Gastrocnemius medialis (tissue), 4 donors: ENCODE measurements at regions not wholly inside any gene's neighbourhood (a gene's known extent, or its start where the extent isn't known, plus 50 kb on each side); places are given as distances from the start of the nearest gene placed in this dataset.

ENCODE experiments used
- ATAC-seq, 2 donors: fragments of 150-250 bp; one replicate each; pipeline ENCODE4 v1.9.1; 2016
- DNase-seq, 2 donors: peaks; one replicate each; pipeline ENCODE4 v3.0.0-alpha.2; 2019
- H3K27ac ChIP-seq, 4 donors: fragments of 200-600 bp; sonication (generic); 1 replicate in 1 of 4; 2 replicates in 3 of 4; pipeline ENCODE4 v1.5.1; 2016 to 2018; ENCODE audit warnings: mild to moderate bottlenecking in 2 of 4, moderate library complexity in 1 of 4
- H3K27me3 ChIP-seq, 3 donors: fragments of 200-600 bp; sonication (generic) in 2 of 3; 1 replicate in 1 of 3; 2 replicates in 2 of 3; pipeline versions ENCODE4 v1.5.1 to v1.6.0; 2016 to 2019; ENCODE audit warnings: mild to moderate bottlenecking in 1 of 3, moderate library complexity in 1 of 3
- H3K36me3 ChIP-seq, 2 donors: fragments of 200-600 bp; sonication (generic) in 1 of 2; one replicate each; pipeline ENCODE4 v1.5.1; 2017 to 2018
- H3K4me1 ChIP-seq, 2 donors: fragments of 200-600 bp; sonication (generic) in 1 of 2; one replicate each; pipeline ENCODE4 v1.5.1; 2016 to 2017; ENCODE audit warnings: mild to moderate bottlenecking in 2 of 2
- H3K4me3 ChIP-seq, 4 donors: fragments of 200-600 bp; sonication (generic) in 3 of 4; 1 replicate in 1 of 4; 2 replicates in 3 of 4; pipeline ENCODE4 v1.5.1; 2016 to 2019; ENCODE audit warnings: mild to moderate bottlenecking in 2 of 4
- H3K9me3 ChIP-seq, 3 donors: fragments of 200-600 bp; sonication (generic) in 2 of 3; 1 replicate in 1 of 3; 2 replicates in 2 of 3; pipeline ENCODE4 v1.5.1; 2016 to 2019
- POLR2A ChIP-seq, 2 donors: fragments of 450-650 bp; IDR thresholded peaks; one replicate each; pipeline ENCODE4 v1.6.1; 2017; ENCODE audit warnings: antibody characterized with exemption in 2 of 2, mild to moderate bottlenecking in 2 of 2, moderate library complexity in 2 of 2
- in situ Hi-C, 4 donors: fragments of 200-750 bp; cut with MboI; loops; one replicate each; pipeline versions ENCODE4 v1.15.0 to v1.8.0; 2017; ENCODE audit warnings: low sequenced_read_pairs in 4 of 4
- intact Hi-C: fragments of 100-400 bp; cut with DNase I; formaldehyde crosslinking; loops from one replicate; pipeline ENCODE4 v1.15.1; 2023; ENCODE audit warnings: low total_unique reads
- TF ChIP-seq, protein P1 (sequence below), 5 experiments: fragments of 450-650 bp in 3 of 5; fragments of 200-600 bp in 2 of 5; sonication (generic) in 2 of 5; IDR thresholded peaks in 4 of 5; conservative IDR thresholded peaks in 1 of 5; 1 replicate in 4 of 5; 2 replicates in 1 of 5; pipeline ENCODE4 v1.5.1; 2016 to 2019; ENCODE audit warnings: antibody characterized with exemption in 5 of 5, mild to moderate bottlenecking in 3 of 5, moderate library complexity in 3 of 5

DNA sequence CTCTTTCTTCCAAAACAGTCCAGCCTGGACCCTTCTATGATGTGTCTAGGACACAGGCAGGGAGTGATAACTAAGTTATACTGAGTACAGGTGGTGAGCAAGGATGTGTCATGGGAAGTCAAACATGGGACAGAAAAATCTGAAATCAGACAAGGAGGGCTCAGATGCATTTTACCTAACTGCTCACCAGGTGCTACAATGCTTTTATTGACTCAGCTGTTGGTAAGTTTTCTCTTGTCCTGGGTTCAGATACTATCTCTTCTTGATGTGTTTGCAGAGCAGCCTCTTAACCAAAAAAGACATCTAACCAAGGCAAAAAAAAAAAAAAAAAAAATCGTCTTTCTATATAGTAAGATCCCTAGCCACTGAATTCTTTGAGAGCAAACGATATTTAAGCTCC, 378.6 kb downstream of the VPS13C start:
- Histone ChIP-seq H3K27ac (no peak overlapping the region), H3K4me3 (no peak overlapping the region), H3K4me1 (peaks cover 3 to 9% of the 10 kb centered on the region in 2 donors), H3K27me3 (no peaks in the 10 kb centered on the region), H3K36me3 (no peaks in the 10 kb centered on the region), H3K9me3 (no peaks in the 10 kb centered on the region)
- no peak for DNase-seq
- intact Hi-C loops, result no loop called here
- in situ Hi-C loops, result no loop called here
- ATAC-seq, result no peak
- no peak for TF ChIP-seq POLR2A (IDR thresholded peaks at IDR 0.05)
- TF ChIP-seq, protein P1, sequence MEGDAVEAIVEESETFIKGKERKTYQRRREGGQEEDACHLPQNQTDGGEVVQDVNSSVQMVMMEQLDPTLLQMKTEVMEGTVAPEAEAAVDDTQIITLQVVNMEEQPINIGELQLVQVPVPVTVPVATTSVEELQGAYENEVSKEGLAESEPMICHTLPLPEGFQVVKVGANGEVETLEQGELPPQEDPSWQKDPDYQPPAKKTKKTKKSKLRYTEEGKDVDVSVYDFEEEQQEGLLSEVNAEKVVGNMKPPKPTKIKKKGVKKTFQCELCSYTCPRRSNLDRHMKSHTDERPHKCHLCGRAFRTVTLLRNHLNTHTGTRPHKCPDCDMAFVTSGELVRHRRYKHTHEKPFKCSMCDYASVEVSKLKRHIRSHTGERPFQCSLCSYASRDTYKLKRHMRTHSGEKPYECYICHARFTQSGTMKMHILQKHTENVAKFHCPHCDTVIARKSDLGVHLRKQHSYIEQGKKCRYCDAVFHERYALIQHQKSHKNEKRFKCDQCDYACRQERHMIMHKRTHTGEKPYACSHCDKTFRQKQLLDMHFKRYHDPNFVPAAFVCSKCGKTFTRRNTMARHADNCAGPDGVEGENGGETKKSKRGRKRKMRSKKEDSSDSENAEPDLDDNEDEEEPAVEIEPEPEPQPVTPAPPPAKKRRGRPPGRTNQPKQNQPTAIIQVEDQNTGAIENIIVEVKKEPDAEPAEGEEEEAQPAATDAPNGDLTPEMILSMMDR (IDR thresholded peaks at IDR 0.05 in 4 of 5, conservative IDR thresholded peaks at IDR 0.05 in 1 of 5), result no peak

DNA sequence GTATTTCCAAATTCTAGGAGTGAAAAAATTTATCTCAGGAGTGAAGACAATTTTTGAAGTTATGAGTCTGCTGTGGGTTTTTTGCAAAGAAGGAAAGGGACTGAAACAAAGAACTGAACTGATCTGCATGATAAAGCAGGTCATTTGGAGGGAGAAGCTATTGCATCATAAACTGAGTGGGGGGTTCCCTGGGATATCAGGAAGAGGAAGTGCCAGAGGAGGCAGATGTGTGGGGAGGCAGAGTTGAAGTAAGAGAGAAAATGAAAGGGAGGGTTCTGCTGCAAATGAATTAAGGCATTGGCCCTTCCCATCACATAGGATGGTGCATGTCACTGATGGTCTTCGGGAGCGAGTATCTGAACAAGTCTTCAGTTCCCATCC, 379.2 kb downstream of the VPS13C start:
- intact Hi-C loops (no loop called here), in situ Hi-C loops (no loop called here)
- Histone ChIP-seq H3K9me3 (no peaks in the 10 kb centered on the region), H3K27ac (no peak overlapping the region), H3K4me1 (peaks cover 0 to 3% of the 10 kb centered on the region in 2 donors), H3K36me3 (no peaks in the 10 kb centered on the region), H3K4me3 (no peak overlapping the region), H3K27me3 (no peaks in the 10 kb centered on the region)
- no peak for TF ChIP-seq POLR2A (IDR thresholded peaks at IDR 0.05)
- TF ChIP-seq, protein P1 (IDR thresholded peaks at IDR 0.05 in 4 of 5, conservative IDR thresholded peaks at IDR 0.05 in 1 of 5), result no peak
- ATAC-seq (no peak), DNase-seq (no peak)

DNA sequence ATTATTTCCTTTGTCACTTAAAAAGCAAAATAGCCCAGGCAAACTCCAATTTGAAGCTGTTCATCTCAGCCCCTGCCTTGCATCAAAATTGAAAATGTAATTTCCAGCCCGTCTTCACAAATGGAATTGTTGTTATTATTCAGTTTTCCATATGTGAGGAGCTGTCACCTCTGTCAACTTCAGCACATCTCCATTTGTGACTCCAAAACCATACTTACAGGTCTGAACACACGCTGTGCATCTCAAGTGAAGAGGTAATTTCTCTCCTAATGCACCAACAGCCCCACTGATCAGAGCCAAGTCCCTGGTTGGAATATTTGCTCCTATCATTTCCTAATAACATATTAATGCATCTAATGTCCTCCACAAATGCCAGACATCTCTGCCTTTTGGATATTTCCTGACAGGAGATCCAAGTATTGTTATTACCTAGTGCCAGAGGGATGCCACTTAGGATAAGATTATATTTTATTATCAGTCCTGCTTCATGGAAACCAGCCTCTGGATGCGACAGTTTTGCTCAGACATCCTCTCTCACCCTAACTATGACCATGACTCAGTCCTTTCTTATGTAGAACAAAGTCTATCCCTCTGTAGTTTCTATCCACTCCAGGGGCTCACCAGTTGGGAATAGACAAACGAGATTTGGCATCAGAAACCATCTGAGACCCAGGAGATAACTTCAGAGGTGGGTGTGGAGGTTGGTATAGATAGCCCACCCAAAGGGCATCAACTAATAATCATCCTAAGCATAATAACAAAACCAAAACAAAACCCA, 379.8 kb downstream of the VPS13C start:
- ATAC-seq (no peak), DNase-seq (no peak)
- intact Hi-C loops, result no loop called here
- Histone ChIP-seq H3K36me3 (no peaks in the 10 kb centered on the region), H3K9me3 (no peaks in the 10 kb centered on the region), H3K4me3 (no peak overlapping the region), H3K27me3 (no peaks in the 10 kb centered on the region), H3K27ac (no peak overlapping the region), H3K4me1 (no peaks in the 10 kb centered on the region)
- in situ Hi-C loops, result no loop called here
- no peak for TF ChIP-seq POLR2A (IDR thresholded peaks at IDR 0.05)
- TF ChIP-seq, protein P1 (IDR thresholded peaks at IDR 0.05 in 4 of 5, conservative IDR thresholded peaks at IDR 0.05 in 1 of 5), result no peak

DNA sequence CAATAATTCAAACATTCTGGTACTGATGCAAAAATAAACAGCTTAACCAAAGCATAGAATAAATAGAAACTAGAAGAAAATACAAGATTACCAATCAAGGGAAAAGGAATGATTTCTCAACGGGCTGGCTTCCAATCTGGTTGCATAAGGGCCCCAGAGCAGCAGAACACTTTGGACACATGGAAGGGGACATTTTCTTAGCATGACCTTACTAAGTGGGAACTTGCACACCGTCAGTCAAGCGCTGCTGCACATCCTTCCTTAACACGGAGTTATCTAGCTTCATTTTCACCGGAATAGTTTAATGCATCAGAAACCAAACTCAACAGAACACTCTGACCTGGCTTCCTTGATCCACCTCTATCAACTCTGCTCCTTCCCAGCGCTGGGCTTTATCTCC, 388.5 kb downstream of the VPS13C start:
- H3K36me3 ChIP-seq, result no peaks in the 10 kb centered on the region
- intact Hi-C loops (no loop called here), in situ Hi-C loops (no loop called here)
- H3K9me3 ChIP-seq, result no peaks in the 10 kb centered on the region
- H3K4me1 ChIP-seq, result peaks cover 0 to 9% of the 10 kb centered on the region in 2 donors
- no peak for TF ChIP-seq POLR2A (IDR thresholded peaks at IDR 0.05)
- TF ChIP-seq, protein P1 (IDR thresholded peaks at IDR 0.05 in 4 of 5, conservative IDR thresholded peaks at IDR 0.05 in 1 of 5), result no peak
- no peaks in the 10 kb centered on the region for H3K27me3 ChIP-seq
- DNase-seq (peak; percentile 56 to 58), ATAC-seq (peak; percentile 78 to 96)
- H3K4me3 ChIP-seq, result no peak overlapping the region
- peak overlapping the region in 2 of 4 donors; percentile 47 for H3K27ac ChIP-seq

DNA sequence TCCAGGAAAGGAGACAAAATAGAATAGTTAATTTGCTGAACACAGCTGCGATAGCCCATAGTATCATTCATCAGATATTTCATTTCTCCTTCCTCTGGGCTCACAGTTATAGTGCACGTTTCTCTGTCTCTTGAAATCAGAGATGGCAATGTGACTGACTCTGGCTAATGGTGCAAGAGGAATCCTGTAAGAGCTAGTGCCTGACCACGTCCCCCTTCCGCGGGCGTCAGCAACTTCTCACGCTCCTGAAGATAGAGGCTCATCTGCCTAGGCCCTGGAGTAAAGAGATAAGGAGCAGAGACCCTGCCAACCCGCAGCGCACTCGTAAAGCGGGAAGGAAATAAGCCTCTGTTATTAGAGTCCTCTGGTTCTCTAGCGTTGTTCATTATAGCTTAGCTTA, 391.8 kb downstream of the VPS13C start:
- no peak overlapping the region for H3K27ac ChIP-seq
- TF ChIP-seq POLR2A (IDR thresholded peaks at IDR 0.05), result no peak
- TF ChIP-seq, protein P1 (IDR thresholded peaks at IDR 0.05 in 4 of 5, conservative IDR thresholded peaks at IDR 0.05 in 1 of 5), result no peak
- intact Hi-C loops, result no loop called here
- DNase-seq (no peak), ATAC-seq (no peak)
- no peaks in the 10 kb centered on the region for H3K36me3 ChIP-seq
- H3K4me3 ChIP-seq, result no peak overlapping the region
- H3K4me1 ChIP-seq, result peaks cover 0 to 9% of the 10 kb centered on the region in 2 donors
- in situ Hi-C loops, result no loop called here
- no peaks in the 10 kb centered on the region for H3K9me3 ChIP-seq
- H3K27me3 ChIP-seq, result no peaks in the 10 kb centered on the region
